ENCODE measurements at regions not wholly inside any gene's neighbourhood (a gene's known extent, or its start where the extent isn't known, plus 50 kb on each side); places are given as distances from the start of the nearest gene placed in this dataset.

- H3K4me3 ChIP-seq (ENCODE audit: low read depth in 2 of 2, low read length in 2 of 2): no peak overlapping the region
- TF ChIP-seq REST (IDR thresholded peaks at IDR 0.05; ENCODE audit: insufficient read depth in 1 of 2, low read depth in 2 of 2, low read length in 1 of 2): no peak
- TF ChIP-seq POLR2AphosphoS5 (IDR thresholded peaks at IDR 0.05; ENCODE audit: low read depth, low read length): no peak
- TF ChIP-seq SIN3A (IDR thresholded peaks at IDR 0.05; ENCODE audit: borderline replicate concordance, insufficient read depth, low read depth, low read length): no peak
- TF ChIP-seq CTCF (IDR thresholded peaks at IDR 0.05): no peak
- no peak for TF ChIP-seq TCF7L2 (IDR thresholded peaks at IDR 0.05; ENCODE audit: low read depth, low read length)
- ChIA-PET CTCF (no interaction called here), POLR2A (no interaction called here)
- no peaks in the 10 kb centered on the region for H3K9me3 ChIP-seq (ENCODE audit: control insufficient read depth, insufficient read depth, low read depth, low read length)
- no peaks in the 10 kb centered on the region for H3K36me3 ChIP-seq (ENCODE audit: control insufficient read depth, insufficient read depth, low read length)
- ATAC-seq (no peak), DNase-seq (ENCODE audit: low read depth, low spot score) (no peak)
- H3K27me3 ChIP-seq (ENCODE audit: control insufficient read depth, insufficient read depth, low read length): no peaks in the 10 kb centered on the region
- no peaks in the 10 kb centered on the region for H3K4me1 ChIP-seq (ENCODE audit: control insufficient read depth, insufficient read depth, low read length)
- in situ Hi-C loops (cut with HindIII; ENCODE audit: low pct_unique_long_range_greater_than_20kb, low sequenced_read_pairs): no loop called here
- BruUV-seq (replicated peaks): no TSS peak
- intact Hi-C loops (cut with micrococcal nuclease; ENCODE audit: unreplicated experiment): no loop called here
- no peak overlapping the region for H3K27ac ChIP-seq (ENCODE audit: low read length)
These were observed 2069.5 kb downstream of the NCAM2 start for GRCh38 chr21:23067672-23068071.

GRCh38 chr21:23083242-23083641 is 2085.0 kb downstream of the NCAM2 start:
- H3K27ac ChIP-seq (ENCODE audit: low read length): no peak overlapping the region
- intact Hi-C loops (cut with micrococcal nuclease; ENCODE audit: unreplicated experiment): no loop called here
- H3K36me3 ChIP-seq (ENCODE audit: control insufficient read depth, insufficient read depth, low read length): no peaks in the 10 kb centered on the region
- CTCF ChIA-PET: no interaction called here
- H3K27me3 ChIP-seq (ENCODE audit: control insufficient read depth, insufficient read depth, low read length): no peaks in the 10 kb centered on the region
- H3K4me1 ChIP-seq (ENCODE audit: control insufficient read depth, insufficient read depth, low read length): no peaks in the 10 kb centered on the region
- TF ChIP-seq REST (IDR thresholded peaks at IDR 0.05; ENCODE audit: insufficient read depth in 1 of 2, low read depth in 2 of 2, low read length in 1 of 2) (no peak), TCF7L2 (IDR thresholded peaks at IDR 0.05; ENCODE audit: low read depth, low read length) (no peak), POLR2AphosphoS5 (IDR thresholded peaks at IDR 0.05; ENCODE audit: low read depth, low read length) (no peak), SIN3A (IDR thresholded peaks at IDR 0.05; ENCODE audit: borderline replicate concordance, insufficient read depth, low read depth, low read length) (no peak), CTCF (IDR thresholded peaks at IDR 0.05) (no peak)
- no peak for DNase-seq (ENCODE audit: low read depth, low spot score)
- H3K9me3 ChIP-seq (ENCODE audit: control insufficient read depth, insufficient read depth, low read depth, low read length): 0 out of 2 replicates have a peak, but pooled peaks cover 3% of the 10 kb centered on the region
- in situ Hi-C loops (cut with HindIII; ENCODE audit: low pct_unique_long_range_greater_than_20kb, low sequenced_read_pairs): no loop called here
- no TSS peak for BruUV-seq (replicated peaks)
- H3K4me3 ChIP-seq (ENCODE audit: low read depth in 2 of 2, low read length in 2 of 2): no peak overlapping the region
- POLR2A ChIA-PET: no interaction called here
- no peak for ATAC-seq

Data from Panc1 (cell line).